HS-5 (cell line): ENCODE measurements at regions not wholly inside any gene's neighbourhood (a gene's known extent, or its start where the extent isn't known, plus 50 kb on each side); places are given as distances from the start of the nearest gene placed in this dataset.
"Not testable (repeated sequence)": the region's sequence is repeated elsewhere in the genome, so short reads cannot be mapped to it uniquely, and the experiment has no call there.

ENCODE experiments used
- DNase-seq: peaks from one replicate; pipeline ENCODE4 v3.0.0-alpha.2; 2012; ENCODE audit warnings: low read depth

DNA sequence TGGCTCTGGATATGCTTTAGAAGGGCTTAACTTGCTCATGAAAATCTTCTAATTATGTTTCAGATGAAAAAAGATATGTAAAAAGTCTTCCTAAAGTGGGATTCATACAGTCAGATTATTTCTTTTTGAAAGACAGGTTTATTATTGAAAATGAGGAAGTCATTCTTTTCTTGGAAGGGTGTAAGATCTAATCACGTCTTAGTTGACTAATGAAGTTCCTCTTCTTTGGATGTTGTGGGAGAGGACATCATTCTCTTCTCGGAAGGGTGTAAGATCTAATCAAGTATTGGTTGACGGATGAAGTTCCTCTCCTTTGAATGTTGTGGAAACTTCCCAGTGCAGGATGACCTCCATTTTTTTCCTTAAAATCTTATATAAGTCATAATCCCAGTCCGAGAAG lies 74.9 kb downstream of the ALG10 start:
- no peak for DNase-seq

DNA sequence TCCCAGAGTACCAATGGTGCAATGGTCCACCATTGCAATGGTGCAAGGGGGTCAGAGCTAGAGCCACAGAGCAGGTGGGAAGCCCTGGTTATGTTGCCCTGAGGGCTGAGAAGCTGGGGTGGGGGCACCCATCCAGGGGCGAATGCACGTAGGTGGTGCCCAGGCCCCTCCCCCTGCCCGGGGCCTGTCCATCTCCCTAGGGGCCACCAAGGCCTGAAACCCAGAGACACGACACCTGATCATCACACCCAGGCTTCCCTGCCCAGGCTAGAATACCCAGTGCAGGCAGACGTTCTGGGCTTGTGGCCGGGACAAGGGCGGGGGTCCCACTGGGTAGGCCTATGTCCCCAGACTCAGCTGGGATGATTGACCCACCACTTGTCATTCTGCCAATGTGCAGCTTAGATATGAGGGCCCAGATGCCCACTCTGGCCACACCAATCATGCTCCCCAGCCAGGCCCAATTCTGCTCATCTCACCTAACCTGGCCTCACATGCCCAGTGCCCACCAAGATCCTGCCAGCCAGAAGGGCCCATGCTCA lies 83.2 kb downstream of the ALG10 start:
- DNase-seq, result no peak

DNA sequence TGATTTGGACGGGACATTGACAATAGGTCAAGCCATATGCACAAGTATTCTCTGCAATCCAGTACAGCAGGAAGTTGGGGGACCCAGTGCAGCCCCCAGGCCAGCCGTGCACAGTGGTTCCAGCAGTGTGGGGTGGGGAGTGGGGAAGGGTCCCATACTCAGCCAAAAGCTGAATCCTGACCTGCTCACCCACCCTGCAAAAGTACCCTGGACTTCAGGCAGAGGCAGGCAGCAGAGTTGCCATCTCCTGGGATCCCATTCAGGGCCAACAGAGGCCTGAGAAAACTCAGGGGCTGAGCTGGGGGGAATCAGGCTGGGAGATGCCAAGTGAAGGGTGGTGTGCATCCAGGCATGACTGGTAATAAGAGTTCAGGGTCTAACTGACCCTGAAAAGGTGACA lies 83.9 kb downstream of the ALG10 start:
- DNase-seq, result no peak

DNA sequence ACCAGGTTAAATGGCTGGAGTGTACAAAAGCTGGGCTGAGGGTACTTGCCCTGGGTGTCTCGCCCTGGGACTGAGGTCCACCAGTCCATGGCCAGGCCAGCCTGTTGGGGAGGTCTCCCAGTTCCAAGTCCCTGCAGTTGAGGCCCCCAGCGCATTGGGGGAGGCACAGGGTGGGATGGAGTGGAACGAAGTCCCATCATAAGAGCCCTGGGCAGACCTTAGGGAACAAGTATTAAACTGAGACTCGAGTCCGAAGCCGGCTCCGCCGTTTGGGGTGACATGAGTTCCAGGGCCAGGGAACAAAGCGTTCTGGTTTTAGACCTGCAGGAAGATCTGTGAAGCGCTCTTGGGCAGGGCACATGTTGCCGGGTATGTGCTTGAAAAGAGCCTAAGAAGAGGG lies 84.7 kb downstream of the ALG10 start:
- DNase-seq, result no peak

DNA sequence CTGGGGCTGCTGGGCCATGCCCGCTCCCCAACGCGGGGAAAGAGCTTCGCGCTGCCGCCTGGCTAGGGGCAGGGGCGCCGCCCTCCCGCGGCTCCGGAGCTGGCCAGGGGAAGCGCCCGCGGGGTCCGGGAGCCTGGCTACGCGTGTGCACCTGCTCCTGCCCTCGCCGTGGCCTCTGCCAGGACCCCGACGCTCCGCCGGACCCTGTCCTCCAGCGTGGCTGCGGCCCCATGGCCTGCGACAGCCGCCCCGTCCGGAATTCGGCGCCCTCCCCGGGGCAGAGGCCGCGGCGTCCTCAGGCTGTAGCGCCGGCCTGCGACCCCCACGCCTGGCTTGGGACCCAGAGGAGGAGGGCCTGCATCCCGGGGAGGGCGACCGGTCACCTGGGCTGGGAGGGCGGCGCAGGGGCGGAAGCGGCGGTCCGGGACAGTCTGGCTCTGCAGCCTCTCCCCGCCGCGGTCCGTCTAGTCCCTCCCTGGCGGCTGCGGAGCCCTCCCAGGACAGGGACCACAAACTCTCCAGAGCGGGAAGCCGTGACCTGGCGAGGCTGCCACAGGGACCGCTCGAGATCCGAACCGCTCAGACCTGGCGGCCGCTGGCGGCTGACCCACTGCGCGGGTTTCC lies 85.6 kb downstream of the ALG10 start:
- DNase-seq, result no peak

DNA sequence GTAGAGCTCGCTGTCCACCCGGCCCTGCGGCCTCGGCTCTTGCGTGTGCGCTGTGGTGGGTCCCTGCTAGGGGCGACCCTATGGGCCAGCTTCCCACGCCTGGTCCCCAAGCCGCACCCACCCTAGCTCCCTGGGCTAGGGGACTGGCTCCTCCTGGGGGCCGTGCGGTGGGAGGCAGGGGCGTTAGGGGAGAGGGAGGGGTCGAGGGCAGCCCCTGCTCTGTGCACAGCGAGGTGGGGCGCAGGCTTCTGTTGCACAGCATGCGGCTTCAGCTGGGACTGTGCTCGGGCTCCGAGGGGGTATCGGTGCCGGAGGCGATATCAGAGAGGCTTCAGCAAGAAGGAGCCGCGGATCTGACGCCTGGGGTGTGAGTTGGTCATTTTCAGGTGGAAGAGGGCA lies 86.1 kb downstream of the ALG10 start:
- no peak for DNase-seq

DNA sequence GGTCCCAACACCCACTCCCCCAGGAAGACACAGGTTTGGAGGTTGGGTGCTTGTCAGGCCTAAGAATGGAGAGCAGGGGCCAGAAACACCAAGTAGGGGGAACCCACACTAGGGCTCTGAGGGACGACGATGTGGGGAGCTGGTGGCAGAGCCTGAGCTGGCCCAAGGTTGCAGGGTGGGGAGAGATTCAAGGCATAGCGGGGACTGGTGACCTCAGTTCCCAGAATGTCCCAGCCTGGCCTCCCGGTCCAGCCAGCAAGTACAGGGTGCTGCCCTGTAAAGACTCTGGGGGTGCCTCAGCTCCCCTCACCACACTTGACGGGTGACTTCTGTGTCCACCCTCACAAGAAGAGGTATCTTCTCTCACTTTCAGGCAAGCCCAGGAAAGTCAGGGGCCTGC lies 86.7 kb downstream of the ALG10 start:
- no peak for DNase-seq

DNA sequence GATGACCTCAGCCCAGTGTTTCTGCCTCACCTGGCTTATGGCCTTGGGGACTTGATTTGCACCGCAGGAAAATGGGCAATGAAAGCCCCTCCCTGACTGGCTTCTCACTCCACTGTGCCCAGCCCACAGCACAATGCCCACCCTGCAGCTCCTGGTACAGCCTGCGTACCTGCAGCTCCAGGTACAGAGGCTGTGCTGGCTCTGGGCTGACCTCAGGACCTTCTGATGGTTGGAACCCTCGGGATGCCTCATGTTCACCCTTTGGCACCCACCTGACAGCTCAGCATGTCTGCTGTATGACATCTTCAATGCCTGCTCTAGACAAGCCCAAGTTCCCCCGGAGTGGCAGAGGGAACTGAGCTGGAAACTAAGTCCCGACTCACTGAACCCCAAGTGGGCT lies 87.1 kb downstream of the ALG10 start:
- DNase-seq, result no peak

DNA sequence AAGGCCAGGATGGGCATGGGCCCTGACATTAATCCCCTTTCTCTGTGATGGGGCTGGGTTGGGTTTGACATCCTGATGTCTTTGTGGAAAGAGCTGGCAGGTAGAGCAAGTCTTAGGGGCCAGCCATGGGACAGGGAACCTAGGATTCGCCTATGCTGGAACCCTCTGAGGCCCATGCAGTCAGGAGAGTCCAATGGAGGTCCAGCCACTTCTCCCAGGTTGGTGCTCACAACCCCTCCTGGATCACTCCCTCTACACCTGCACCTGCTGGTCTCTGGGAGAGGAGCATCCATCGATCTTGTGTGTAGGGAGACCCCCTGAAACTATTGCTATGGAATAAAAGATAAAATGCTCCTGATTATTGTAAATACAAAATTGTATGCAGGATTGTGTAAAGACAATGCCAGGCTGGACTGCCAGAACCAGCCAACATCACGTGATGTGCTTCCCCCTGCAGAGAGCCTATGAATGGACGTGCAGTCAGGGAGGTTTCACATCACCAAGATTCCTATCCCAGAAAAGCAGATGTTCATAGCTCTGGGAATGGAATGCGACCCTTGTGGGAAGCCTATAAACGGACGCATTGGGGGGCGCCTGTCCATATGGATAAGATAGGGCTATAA lies 87.7 kb downstream of the ALG10 start:
- not testable (repeated sequence) for DNase-seq

DNA sequence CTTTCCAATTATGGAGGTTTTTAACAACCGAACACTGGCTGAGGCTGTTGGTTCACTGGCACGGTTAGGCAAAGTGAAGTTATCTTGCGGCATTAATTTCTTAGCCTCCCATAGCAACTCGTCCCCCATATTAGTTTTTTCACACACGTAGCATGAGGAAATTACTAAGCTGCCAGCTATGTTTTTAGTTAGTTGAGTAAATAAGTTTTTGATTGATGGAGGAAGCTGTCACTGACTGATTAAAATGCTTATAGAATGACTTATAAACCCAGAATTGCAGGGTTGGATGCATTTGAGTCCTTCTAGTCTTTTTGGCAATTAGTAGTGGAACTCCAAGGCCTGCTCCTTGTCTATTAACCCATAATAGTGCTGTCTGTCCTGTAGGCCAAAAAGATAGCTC lies 97.1 kb downstream of the ALG10 start:
- DNase-seq, result no peak

DNA sequence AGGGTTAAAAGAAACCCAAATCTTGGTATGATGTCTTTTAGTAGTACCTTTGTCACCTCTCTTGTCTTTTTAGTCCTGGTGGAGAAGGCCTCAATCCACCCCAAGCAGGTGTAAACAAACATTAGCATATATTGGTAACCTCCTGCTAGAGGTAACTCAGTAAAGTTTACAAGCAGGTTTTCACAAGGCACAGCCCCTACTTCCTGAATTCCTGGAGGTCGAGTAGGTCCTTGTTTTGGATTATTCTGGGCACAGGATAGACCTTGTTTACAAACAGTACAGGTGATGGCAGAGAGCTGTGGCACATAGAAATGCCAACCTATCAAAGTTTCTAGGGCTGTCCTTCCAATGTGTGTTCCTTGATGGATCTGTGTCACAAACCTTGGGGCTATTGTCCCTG lies 99.1 kb downstream of the ALG10 start:
- no peak for DNase-seq

DNA sequence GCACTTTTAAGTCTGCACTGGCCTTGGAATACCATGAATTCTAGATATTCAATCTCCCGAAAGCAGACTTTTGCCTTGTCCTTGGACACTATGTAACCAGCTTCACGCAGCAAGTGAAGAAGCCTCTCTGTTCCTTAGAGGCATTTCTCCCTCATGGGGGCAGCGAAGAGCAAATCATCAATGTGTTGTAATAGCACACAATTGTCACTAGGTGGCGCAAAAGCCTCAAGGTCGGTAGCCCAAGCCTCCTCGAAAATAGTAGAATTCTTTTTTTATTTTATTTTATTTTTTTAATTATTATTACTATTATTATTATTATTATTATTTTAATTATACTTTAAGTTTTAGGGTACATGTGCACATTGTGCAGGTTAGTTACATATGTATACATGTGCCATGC lies 100.8 kb downstream of the ALG10 start:
- DNase-seq, result peak; percentile 20

DNA sequence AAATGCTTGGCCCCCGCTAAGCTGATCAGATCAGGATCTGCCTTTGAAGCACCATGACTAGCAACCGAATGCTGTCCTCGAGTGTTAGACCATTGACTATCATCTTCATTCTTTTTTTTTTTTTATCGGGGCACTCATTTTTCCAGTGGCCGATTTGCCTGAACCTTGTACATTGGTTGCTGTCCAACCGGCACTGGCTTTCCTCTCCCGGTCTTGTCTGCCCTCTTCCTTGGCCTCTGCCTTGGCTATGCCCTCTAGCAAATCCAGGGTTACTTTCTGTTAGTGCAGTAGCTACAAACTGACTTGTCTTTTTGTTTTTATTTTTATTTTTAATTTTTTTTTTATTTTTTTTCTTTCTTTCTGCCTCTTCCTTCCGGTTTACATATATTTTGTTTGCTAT lies 102.3 kb downstream of the ALG10 start:
- DNase-seq, result no peak

DNA sequence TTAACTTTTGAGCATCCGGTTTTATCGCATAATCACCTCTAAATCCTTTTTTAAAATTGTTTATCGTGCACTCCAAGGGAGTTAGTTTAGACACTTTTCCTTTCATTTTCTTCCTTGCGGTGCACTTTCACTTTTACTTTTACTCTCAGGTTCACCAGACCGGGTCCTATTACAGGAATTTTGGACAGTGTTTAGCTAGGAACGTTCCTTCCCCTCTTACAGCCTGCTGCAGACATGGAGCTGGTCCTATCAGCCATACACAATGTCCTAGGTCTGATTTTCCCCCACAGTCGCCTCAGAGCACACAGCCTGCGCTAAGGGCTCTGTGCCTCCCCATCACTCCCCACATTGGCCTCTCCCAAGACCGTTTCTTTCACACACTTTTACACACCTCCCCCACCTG lies 103.9 kb downstream of the ALG10 start:
- DNase-seq, result no peak

DNA sequence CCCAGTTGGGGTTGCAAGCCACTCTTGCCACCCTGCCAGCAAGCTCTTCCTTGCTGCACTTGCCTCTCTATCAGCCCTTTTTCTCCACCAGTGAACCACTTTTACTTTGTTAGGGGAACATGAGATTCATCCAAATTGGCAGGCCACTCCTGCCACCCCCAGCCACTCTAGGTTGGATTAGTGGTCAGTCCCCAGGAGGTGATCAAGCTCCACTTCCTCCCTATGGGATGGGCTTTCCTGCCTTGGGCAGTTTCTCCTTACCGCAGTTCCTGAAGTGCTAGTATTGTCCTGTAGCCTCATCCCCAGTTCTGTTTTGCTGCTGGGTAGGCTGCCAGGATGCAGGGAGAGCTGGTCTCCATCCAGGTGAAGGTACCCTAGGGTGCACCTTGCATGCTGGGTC lies 104.5 kb downstream of the ALG10 start:
- no peak for DNase-seq

DNA sequence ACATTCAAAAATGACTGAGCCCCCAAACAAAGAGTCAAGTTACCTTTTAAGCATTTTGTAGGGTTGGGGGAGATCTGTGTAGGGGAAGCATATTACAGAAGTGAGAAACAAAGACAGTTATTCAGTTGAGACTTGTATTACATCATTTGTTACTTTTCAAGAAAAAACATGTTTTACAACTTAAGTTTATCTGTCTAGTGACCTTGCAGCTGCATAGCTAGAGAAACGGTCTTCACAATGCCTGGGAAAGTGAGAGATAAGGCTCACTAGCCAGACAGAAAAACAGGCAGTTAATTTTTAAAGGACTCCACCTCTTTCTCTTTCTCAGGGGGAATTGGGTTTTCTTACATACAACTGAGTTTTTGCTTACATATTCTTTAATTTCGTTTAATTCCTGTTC lies 105.1 kb downstream of the ALG10 start:
- not testable (repeated sequence) for DNase-seq

DNA sequence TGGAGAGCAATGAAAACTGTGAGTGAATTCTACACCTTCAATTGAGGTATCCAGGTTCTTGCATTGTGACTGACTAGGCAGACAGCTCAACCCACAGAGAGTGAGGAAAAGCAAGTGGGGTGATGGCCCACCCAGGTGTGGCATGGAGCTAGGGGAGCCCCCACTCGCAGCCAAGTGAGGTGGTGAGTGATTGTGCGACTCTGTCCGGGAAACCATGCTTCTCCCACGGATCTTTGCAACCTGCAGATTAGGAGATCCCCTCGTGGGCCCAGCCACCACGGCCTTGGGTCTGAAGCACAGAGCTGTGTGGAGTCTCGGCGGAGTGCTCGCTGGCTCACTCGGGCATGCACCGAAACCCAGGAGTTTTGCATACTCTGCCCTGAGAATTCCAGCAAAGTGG lies 120.1 kb downstream of the ALG10 start:
- DNase-seq, result no peak

DNA sequence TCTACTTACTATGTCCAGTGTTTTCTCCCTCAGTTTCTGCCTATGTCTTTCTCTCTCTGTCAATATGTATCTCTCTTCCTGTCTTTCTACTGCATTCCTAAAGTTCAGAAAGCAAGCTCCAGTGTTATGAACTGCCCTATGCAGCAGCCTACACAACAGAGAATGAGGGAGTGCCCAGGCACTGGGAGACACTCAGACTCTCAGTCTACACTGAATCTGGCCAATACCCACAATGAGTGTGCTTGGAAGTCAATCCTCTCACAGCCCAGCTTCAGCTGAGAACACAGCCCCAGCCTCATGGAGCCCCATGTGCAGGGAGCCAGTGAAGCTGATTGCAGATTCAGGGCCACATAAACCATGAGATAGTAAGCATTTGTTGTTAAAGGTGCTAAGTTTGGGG lies 128.7 kb downstream of the ALG10 start:
- DNase-seq, result no peak

DNA sequence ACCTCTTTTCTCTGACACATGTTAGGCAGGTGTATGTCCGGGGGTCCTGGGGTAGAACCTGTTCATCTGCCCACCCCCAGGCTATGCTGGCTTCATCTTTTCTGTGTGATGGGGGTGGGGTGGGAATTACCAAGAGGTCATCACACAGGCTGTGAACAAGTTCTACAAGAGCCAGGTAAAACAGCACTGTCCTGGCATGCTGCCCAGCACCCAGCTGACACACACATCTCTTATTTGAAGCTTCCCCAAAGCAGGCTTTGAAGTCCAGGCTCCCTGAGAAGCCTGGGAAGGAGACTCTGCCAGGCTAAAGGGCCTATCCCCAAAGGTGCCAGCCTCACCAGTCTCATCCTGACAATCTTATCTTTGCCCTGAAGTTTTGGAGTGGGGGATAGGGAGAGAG lies 141.1 kb downstream of the ALG10 start:
- DNase-seq, result no peak

DNA sequence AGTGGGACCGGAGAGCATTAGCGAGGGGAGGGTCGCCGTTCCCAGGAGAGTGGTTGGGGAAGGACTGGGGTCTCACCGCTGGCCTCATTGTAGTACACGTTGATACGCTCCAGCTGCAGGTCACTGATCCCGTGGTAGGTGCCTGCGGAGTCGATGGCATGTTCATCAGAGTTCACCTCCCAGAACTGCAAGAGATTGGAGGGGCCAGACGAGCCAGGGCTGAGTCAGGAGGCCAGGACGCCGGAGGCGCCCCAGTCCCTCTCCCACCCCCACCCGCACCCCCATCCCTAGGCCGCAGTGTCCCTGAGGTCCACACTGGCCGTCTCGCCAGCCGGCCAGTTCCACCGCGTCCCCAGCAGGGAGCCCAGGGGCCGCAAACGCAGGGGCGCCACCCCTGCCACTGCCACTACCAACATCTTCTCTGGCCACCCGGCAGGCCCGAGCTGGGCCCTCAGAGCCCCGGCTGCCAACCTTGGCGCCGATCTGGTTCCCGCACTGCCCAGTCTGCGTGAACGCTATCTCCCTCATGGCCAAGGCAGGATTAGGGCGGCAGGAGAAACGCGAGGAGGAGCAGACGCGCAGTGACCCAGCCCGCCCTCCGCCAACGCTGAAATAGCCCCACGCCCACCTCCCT lies 144.2 kb downstream of the ALG10 start:
- DNase-seq, result no peak

DNA sequence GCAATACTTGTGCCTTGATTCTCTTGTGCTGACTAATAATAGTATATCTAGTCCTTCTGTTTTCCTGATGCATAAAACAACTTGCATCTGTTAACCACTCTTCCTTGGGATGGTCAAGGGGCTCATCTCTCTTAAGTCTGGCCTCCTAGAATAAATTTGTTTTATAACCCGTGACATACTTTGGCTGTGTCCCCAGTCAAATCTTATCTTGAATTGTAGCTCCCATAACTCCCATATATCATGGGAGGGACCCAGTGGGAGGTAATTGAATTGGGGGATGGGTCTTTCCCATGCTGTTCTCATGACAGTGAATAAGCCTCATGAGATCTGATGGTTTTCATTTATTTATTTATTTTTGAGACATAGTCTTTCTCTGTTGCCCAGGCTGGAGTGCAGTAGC lies 146.2 kb downstream of the ALG10 start:
- DNase-seq, result not testable (repeated sequence)

DNA sequence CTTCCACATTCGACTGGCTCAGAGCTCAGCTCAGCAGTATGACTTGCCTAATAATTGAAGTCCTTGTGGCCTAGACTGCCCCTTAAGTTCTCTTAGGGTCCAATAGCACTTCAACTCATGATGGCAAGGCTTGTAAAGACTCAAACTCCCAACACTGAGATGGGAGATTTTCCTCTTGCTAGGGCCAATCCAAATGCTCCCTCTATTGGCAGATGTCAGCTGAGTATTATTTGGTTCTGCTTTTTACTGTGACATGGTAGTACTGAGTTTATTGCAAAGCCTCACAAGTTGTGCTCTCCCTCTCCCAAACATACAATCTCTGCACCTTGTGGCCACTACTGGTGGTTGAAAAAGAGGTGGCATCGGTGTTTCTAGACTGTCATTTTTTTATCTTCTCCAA lies 164.2 kb downstream of the ALG10 start:
- no peak for DNase-seq

DNA sequence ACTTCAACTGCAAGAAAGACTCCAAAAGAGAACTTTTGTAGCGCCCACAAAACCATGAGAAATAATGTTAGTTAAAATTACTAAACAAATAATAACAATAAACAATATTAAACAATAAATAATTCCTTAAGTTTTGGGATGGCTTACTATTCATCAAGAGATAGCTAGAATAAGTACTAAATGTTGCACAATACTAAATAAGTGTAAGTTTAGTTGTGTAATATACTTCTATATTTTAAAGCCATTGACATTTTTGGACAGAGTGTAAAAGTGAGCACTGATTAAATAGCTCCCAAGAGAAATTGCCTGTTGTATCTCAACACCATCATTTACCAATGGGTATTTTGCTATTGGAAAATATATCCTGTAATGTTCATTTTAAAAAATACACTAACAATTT lies 166.7 kb downstream of the ALG10 start:
- no peak for DNase-seq

DNA sequence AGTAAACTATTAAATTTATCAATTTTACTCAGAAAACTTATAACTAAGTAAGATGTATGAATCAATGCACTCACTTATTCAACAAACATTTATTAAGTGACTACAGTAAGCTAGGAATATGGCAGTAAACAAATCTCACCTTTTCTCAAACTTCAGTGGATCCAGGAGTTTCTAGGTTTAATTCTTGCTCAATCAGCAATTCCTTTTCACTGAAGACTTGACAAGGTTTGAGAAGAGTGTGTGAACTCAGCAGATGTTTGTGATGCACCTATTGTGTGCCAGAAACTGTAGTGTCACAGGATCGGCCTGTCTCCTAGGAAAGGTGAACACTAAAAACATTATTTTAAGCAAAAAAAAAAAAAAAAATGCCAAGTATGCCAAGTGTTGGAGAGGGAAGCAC lies 167.8 kb downstream of the ALG10 start:
- no peak for DNase-seq
